ENCODE measurements at regions not wholly inside any gene's neighbourhood (a gene's known extent, or its start where the extent isn't known, plus 50 kb on each side); places are given as distances from the start of the nearest gene placed in this dataset.

GRCh38 chr13:63855457-63856118, 2439.9 kb upstream of the PCDH20 start:
- TF ChIP-seq CTCF (conservative IDR thresholded peaks at IDR 0.05; ENCODE audit: low read length) (no peak), EZH2phosphoT487 (IDR thresholded peaks at IDR 0.05; ENCODE audit: borderline replicate concordance) (no peak)

All from Loucy (cell line).